Activated T-cell treated with anti-CD3 and anti-CD28 coated beads, Interleukin-2, amount 50 U/mL, for 72 hours (primary cell): ENCODE measurements at regions not wholly inside any gene's neighbourhood (a gene's known extent, or its start where the extent isn't known, plus 50 kb on each side); places are given as distances from the start of the nearest gene placed in this dataset.
"Not testable (repeated sequence)": the region's sequence is repeated elsewhere in the genome, so short reads cannot be mapped to it uniquely, and the experiment has no call there.

ENCODE experiments used
- ATAC-seq, 2 donors: fragments of 150-1000 bp; cut with Tn5 transposase; replicated peaks in 1 of 2; 2 replicates each; pipeline ENCODE4 v1.10.0; 2021; ENCODE audit warnings: moderate library complexity in 2 of 2, mild to moderate bottlenecking in 1 of 2
- DNase-seq, 2 donors: peaks; one replicate each; pipeline ENCODE4 v3.0.0; 2021 to 2022; ENCODE audit warnings: mixed read lengths in 1 of 2
- H3K27ac Mint-ChIP-seq: one replicate; pipeline ENCODE4 v1.8.0; 2022; ENCODE audit warnings: mild to moderate bottlenecking, moderate library complexity, mixed read lengths
- H3K27me3 Mint-ChIP-seq: one replicate; pipeline ENCODE4 v1.8.0; 2022; ENCODE audit warnings: low read depth, mixed read lengths
- H3K36me3 Mint-ChIP-seq, 2 donors: one replicate each; pipeline ENCODE4 v1.8.0; 2022; ENCODE audit warnings: mixed read lengths in 2 of 2, mild to moderate bottlenecking in 1 of 2; ENCODE audit not compliant: insufficient read depth in 2 of 2
- H3K4me1 Mint-ChIP-seq: one replicate; pipeline ENCODE4 v1.8.0; 2022; ENCODE audit warnings: low read depth, mixed read lengths
- H3K4me3 Mint-ChIP-seq, 2 donors: one replicate each; pipeline ENCODE4 v1.8.0; 2022; ENCODE audit warnings: mild to moderate bottlenecking in 2 of 2, mixed read lengths in 2 of 2, moderate library complexity in 2 of 2
- H3K9me3 Mint-ChIP-seq, 2 donors: one replicate each; pipeline ENCODE4 v1.8.0; 2022; ENCODE audit warnings: mixed read lengths in 2 of 2

GRCh38 chr6:156427345-156427744, 349.8 kb upstream of the ARID1B start:
- Mint-ChIP-seq H3K4me3 (no peak overlapping the region), H3K27ac (no peak overlapping the region), H3K9me3 (no peaks in the 10 kb centered on the region), H3K27me3 (no peaks in the 10 kb centered on the region), H3K36me3 (peaks cover 0 to 2% of the 10 kb centered on the region in 2 donors), H3K4me1 (peaks cover 25% of the 10 kb centered on the region)
- ATAC-seq (no peak), DNase-seq (no peak)

GRCh38 chr6:156425359-156426020, 351.7 kb upstream of the ARID1B start:
- Mint-ChIP-seq H3K27me3 (no peaks in the 10 kb centered on the region), H3K4me1 (peaks cover 29% of the 10 kb centered on the region), H3K27ac (no peak overlapping the region), H3K9me3 (no peaks in the 10 kb centered on the region), H3K4me3 (no peak overlapping the region), H3K36me3 (peaks cover 0 to 2% of the 10 kb centered on the region in 2 donors)
- DNase-seq (no peak), ATAC-seq (no peak)

- H3K36me3 Mint-ChIP-seq = peaks cover 0 to 2% of the 10 kb centered on the region in 2 donors
- H3K27me3 Mint-ChIP-seq = no peaks in the 10 kb centered on the region
- no peaks in the 10 kb centered on the region for H3K9me3 Mint-ChIP-seq
- H3K4me3 Mint-ChIP-seq = peak overlapping the region; percentile 18 to 54
- H3K4me1 Mint-ChIP-seq = peaks cover 29% of the 10 kb centered on the region
- peak; percentile 23 to 30 for DNase-seq
- ATAC-seq = peak; percentile 79 to 80
- H3K27ac Mint-ChIP-seq = no peak overlapping the region
Observed at GRCh38 chr6:156423829-156424228, 353.3 kb upstream of the ARID1B start.

GRCh38 chr6:156423075-156423474, 354.1 kb upstream of the ARID1B start:
- Mint-ChIP-seq H3K4me1 (peaks cover 29% of the 10 kb centered on the region), H3K36me3 (peaks cover 0 to 2% of the 10 kb centered on the region in 2 donors), H3K27me3 (no peaks in the 10 kb centered on the region), H3K4me3 (peak overlapping the region; percentile 34 to 54), H3K27ac (peak overlapping the region; percentile 75), H3K9me3 (no peaks in the 10 kb centered on the region)
- ATAC-seq = no peak
- no peak for DNase-seq

GRCh38 chr6:156421933-156422332, 355.2 kb upstream of the ARID1B start:
- no peak overlapping the region for H3K27ac Mint-ChIP-seq
- H3K4me3 Mint-ChIP-seq = no peak overlapping the region
- H3K4me1 Mint-ChIP-seq = peaks cover 29% of the 10 kb centered on the region
- ATAC-seq = no peak
- no peaks in the 10 kb centered on the region for H3K9me3 Mint-ChIP-seq
- DNase-seq = no peak
- H3K36me3 Mint-ChIP-seq = peaks cover 0 to 2% of the 10 kb centered on the region in 2 donors
- H3K27me3 Mint-ChIP-seq = no peaks in the 10 kb centered on the region

GRCh38 chr6:156421301-156421700, 355.9 kb upstream of the ARID1B start:
- H3K27me3 Mint-ChIP-seq = not testable (repeated sequence)

GRCh38 chr6:156420172-156420993, 356.8 kb upstream of the ARID1B start:
- no peak overlapping the region for H3K4me3 Mint-ChIP-seq
- no peak for DNase-seq
- ATAC-seq = no peak
- H3K27me3 Mint-ChIP-seq = no peaks in the 10 kb centered on the region
- peaks cover 0 to 2% of the 10 kb centered on the region in 2 donors for H3K36me3 Mint-ChIP-seq
- no peak overlapping the region for H3K27ac Mint-ChIP-seq
- no peaks in the 10 kb centered on the region for H3K9me3 Mint-ChIP-seq
- peaks cover 29% of the 10 kb centered on the region for H3K4me1 Mint-ChIP-seq

More at GRCh38 chr6:156421301-156421700, 355.9 kb upstream of the ARID1B start:
- DNase-seq, H3K36me3 Mint-ChIP-seq, H3K27ac Mint-ChIP-seq, H3K9me3 Mint-ChIP-seq, ATAC-seq, H3K4me3 Mint-ChIP-seq: not testable (repeated sequence)
- H3K4me1 Mint-ChIP-seq = peaks cover 29% of the 10 kb centered on the region

GRCh38 chr6:156419594-156419993, 357.6 kb upstream of the ARID1B start:
- Mint-ChIP-seq H3K27me3 (no peaks in the 10 kb centered on the region), H3K36me3 (peaks cover 0 to 2% of the 10 kb centered on the region in 2 donors), H3K4me3 (no peak overlapping the region), H3K27ac (no peak overlapping the region), H3K9me3 (no peaks in the 10 kb centered on the region), H3K4me1 (peaks cover 27% of the 10 kb centered on the region)
- ATAC-seq (no peak), DNase-seq (no peak)

GRCh38 chr6:156418253-156418652, 358.9 kb upstream of the ARID1B start:
- no peaks in the 10 kb centered on the region for H3K9me3 Mint-ChIP-seq
- peaks cover 13% of the 10 kb centered on the region for H3K4me1 Mint-ChIP-seq
- no peak overlapping the region for H3K27ac Mint-ChIP-seq
- ATAC-seq = no peak
- no peaks in the 10 kb centered on the region for H3K27me3 Mint-ChIP-seq
- H3K36me3 Mint-ChIP-seq = peaks cover 0 to 2% of the 10 kb centered on the region in 2 donors
- DNase-seq = no peak
- no peak overlapping the region for H3K4me3 Mint-ChIP-seq

GRCh38 chr6:156416391-156416790, 360.8 kb upstream of the ARID1B start:
- DNase-seq (no peak), ATAC-seq (no peak)
- no peak overlapping the region for H3K4me3 Mint-ChIP-seq
- no peaks in the 10 kb centered on the region for H3K4me1 Mint-ChIP-seq
- no peaks in the 10 kb centered on the region for H3K36me3 Mint-ChIP-seq
- no peak overlapping the region for H3K27ac Mint-ChIP-seq
- H3K27me3 Mint-ChIP-seq = no peaks in the 10 kb centered on the region
- H3K9me3 Mint-ChIP-seq = no peaks in the 10 kb centered on the region

GRCh38 chr6:156413154-156413553, 364.0 kb upstream of the ARID1B start:
- Mint-ChIP-seq H3K27ac (no peak overlapping the region), H3K36me3 (no peaks in the 10 kb centered on the region), H3K4me3 (no peak overlapping the region), H3K4me1 (no peaks in the 10 kb centered on the region), H3K27me3 (no peaks in the 10 kb centered on the region), H3K9me3 (no peaks in the 10 kb centered on the region)
- DNase-seq (no peak), ATAC-seq (no peak)

- ATAC-seq = no peak
- no peaks in the 10 kb centered on the region for H3K9me3 Mint-ChIP-seq
- H3K27ac Mint-ChIP-seq = no peak overlapping the region
- no peaks in the 10 kb centered on the region for H3K4me1 Mint-ChIP-seq
- no peak overlapping the region for H3K4me3 Mint-ChIP-seq
- DNase-seq = no peak
- H3K27me3 Mint-ChIP-seq = no peaks in the 10 kb centered on the region
- no peaks in the 10 kb centered on the region for H3K36me3 Mint-ChIP-seq
Observed at GRCh38 chr6:156410649-156411048, 366.5 kb upstream of the ARID1B start.

- H3K27ac Mint-ChIP-seq = no peak overlapping the region
- no peak overlapping the region for H3K4me3 Mint-ChIP-seq
- DNase-seq (no peak), ATAC-seq (no peak)
- no peaks in the 10 kb centered on the region for H3K36me3 Mint-ChIP-seq
- H3K27me3 Mint-ChIP-seq = no peaks in the 10 kb centered on the region
- peaks cover 0 to 2% of the 10 kb centered on the region in 2 donors for H3K9me3 Mint-ChIP-seq
- no peaks in the 10 kb centered on the region for H3K4me1 Mint-ChIP-seq
Observed at GRCh38 chr6:156408655-156409054, 368.5 kb upstream of the ARID1B start.
